Cardiac fibroblast (primary cell): ENCODE measurements at regions not wholly inside any gene's neighbourhood (a gene's known extent, or its start where the extent isn't known, plus 50 kb on each side); places are given as distances from the start of the nearest gene placed in this dataset.

Experiments used
- DNase-seq, 2 donors: peaks; one replicate each; pipeline versions ENCODE4 v3.0.0 to v3.0.0-alpha.2; 2010; ENCODE audit warnings: low read depth in 2 of 2
- H3K4me3 ChIP-seq, 2 donors: replicated peaks in 1 of 2; 1 replicate in 1 of 2; 2 replicates in 1 of 2; pipeline ENCODE4 v1.5.1; 2011; ENCODE audit warnings: low read depth in 2 of 2, low read length in 2 of 2, mild to moderate bottlenecking in 2 of 2, moderate library complexity in 1 of 2
- CTCF ChIP-seq: IDR thresholded peaks from one replicate; pipeline ENCODE4 v1.5.1; 2011; ENCODE audit warnings: low read depth, mild to moderate bottlenecking, low read length, inconsistent platforms

- DNase-seq: no peak
- no peak overlapping the region for H3K4me3 ChIP-seq
- no peak for TF ChIP-seq CTCF
These were observed 123.3 kb downstream of the AXIN2 start for GRCh38 chr17:65438173-65438572.

- no peak for TF ChIP-seq CTCF
- no peak for DNase-seq
- no peak overlapping the region for H3K4me3 ChIP-seq
These were observed 124.6 kb downstream of the AXIN2 start for GRCh38 chr17:65436871-65437270.

- no peak overlapping the region for H3K4me3 ChIP-seq
- TF ChIP-seq CTCF: no peak
These were observed 126.6 kb downstream of the AXIN2 start for GRCh38 chr17:65434878-65435277.

GRCh38 chr17:65434251-65434650 is 127.2 kb downstream of the AXIN2 start:
- H3K4me3 ChIP-seq: no peak overlapping the region
- TF ChIP-seq CTCF: no peak
- DNase-seq: peak in 1 of 2 donors; percentile 49

More at GRCh38 chr17:65434878-65435277, 126.6 kb downstream of the AXIN2 start:
- peak in 1 of 2 donors; percentile 23 for DNase-seq

- peak in 1 of 2 donors; percentile 72 for DNase-seq
- H3K4me3 ChIP-seq: no peak overlapping the region
- TF ChIP-seq CTCF: no peak
These were observed 127.9 kb downstream of the AXIN2 start for GRCh38 chr17:65433592-65433991.

- no peak for DNase-seq
- TF ChIP-seq CTCF: no peak
- no peak overlapping the region for H3K4me3 ChIP-seq
These were observed 128.3 kb downstream of the AXIN2 start for GRCh38 chr17:65433157-65433556.

GRCh38 chr17:65431116-65431515 is 130.3 kb downstream of the AXIN2 start:
- TF ChIP-seq CTCF: no peak
- DNase-seq: no peak
- H3K4me3 ChIP-seq: no peak overlapping the region
